Endothelial cell of umbilical vein (primary cell): ENCODE measurements at regions not wholly inside any gene's neighbourhood (a gene's known extent, or its start where the extent isn't known, plus 50 kb on each side); places are given as distances from the start of the nearest gene placed in this dataset.

Experiments used
- BruUV-seq: library from RNA; stranded (reverse); fragments of 400-500 nt; replicated peaks from 2 replicates; lab custom pipeline; 2021; lab: Mats Ljungman, UMichigan
- CTCF ChIA-PET: fragments of 300-600, 350-600 bp; sonication (Branson Sonifier 250); formaldehyde crosslinking; loops from one replicate; lab custom pipeline; 2021; ENCODE audit warnings: antibody characterized with exemption, inconsistent platforms; lab: Charles Lee
- POLR2A ChIA-PET: fragments of 300-600, 350-600 bp; sonication (Branson Sonifier 250); formaldehyde crosslinking; loops from one replicate; lab custom pipeline; 2021; ENCODE audit warnings: antibody characterized with exemption, inconsistent platforms; lab: Charles Lee
- DNase-seq: peaks from one replicate; pipeline ENCODE4 v3.0.0-alpha.2; 2011; ENCODE audit warnings: low read depth, low spot score
- FAIRE-seq: peaks from 2 replicates; lab custom pipeline; 2011; peaks lifted over from hg19 to GRCh38; lab: Jason Lieb, UNC
- H2AFZ ChIP-seq: 2 replicates; pipeline ENCODE4 v1.6.0; 2012; ENCODE audit warnings: low read depth, low read length, control low read depth, inconsistent platforms
- H3K27ac ChIP-seq: 2 replicates; pipeline ENCODE4 v1.5.1; 2011; ENCODE audit warnings: low read depth, mild to moderate bottlenecking, control low read depth, low read length, moderate library complexity; ENCODE audit not compliant: insufficient read depth
- H3K27me3 ChIP-seq, 2 experiments: 2 replicates each; pipeline versions ENCODE4 v1.6.0 to v1.6.1; 2011; ENCODE audit warnings: low read length in 2 of 2, mixed read lengths in 1 of 2; ENCODE audit not compliant: control insufficient read depth in 2 of 2, insufficient read depth in 2 of 2
- H3K36me3 ChIP-seq, 2 experiments: 2 replicates in 1 of 2; 3 replicates in 1 of 2; pipeline ENCODE4 v1.5.1; 2011; ENCODE audit warnings: low read length in 2 of 2, mild to moderate bottlenecking in 1 of 2, moderate library complexity in 1 of 2; ENCODE audit not compliant: control insufficient read depth in 2 of 2, insufficient read depth in 2 of 2; ENCODE audit errors: extremely low read depth in 1 of 2
- H3K4me1 ChIP-seq: 3 replicates; pipeline ENCODE4 v1.5.1; 2011; ENCODE audit warnings: mild to moderate bottlenecking, low read length; ENCODE audit not compliant: control insufficient read depth, insufficient read depth; ENCODE audit errors: extremely low read depth
- H3K4me2 ChIP-seq: 2 replicates; pipeline ENCODE4 v1.6.1; 2011; ENCODE audit warnings: low read length, control low read depth, mixed read lengths; ENCODE audit not compliant: insufficient read depth
- H3K4me3 ChIP-seq, 3 experiments: fragments of 200-600 bp in 1 of 3; sonication (generic), shearing (Covaris generic) in 1 of 3; replicated peaks in 1 of 3; 2 replicates each; pipeline ENCODE4 v1.5.1; 2011 to 2016; ENCODE audit warnings: control low read depth in 3 of 3, low read length in 3 of 3, mild to moderate bottlenecking in 2 of 3, inconsistent platforms in 1 of 3, low read depth in 1 of 3, moderate library complexity in 1 of 3; ENCODE audit not compliant: insufficient read depth in 1 of 3
- H3K79me2 ChIP-seq: 2 replicates; pipeline ENCODE4 v1.6.0; 2012; ENCODE audit warnings: low read length, inconsistent platforms; ENCODE audit not compliant: control insufficient read depth, insufficient read depth
- H3K9ac ChIP-seq: replicated peaks from 2 replicates; pipeline ENCODE3; 2011; ENCODE audit warnings: low read length, control low read depth; ENCODE audit not compliant: insufficient read depth; ENCODE audit errors: extremely low read depth
- H3K9me1 ChIP-seq: replicated peaks from 3 replicates; pipeline ENCODE4 v1.6.0; 2011; ENCODE audit warnings: mild to moderate bottlenecking, low read length; ENCODE audit not compliant: control insufficient read depth, insufficient read depth; ENCODE audit errors: extremely low read depth
- H3K9me3 ChIP-seq: replicated peaks from 2 replicates; pipeline ENCODE4 v1.5.1; 2012; ENCODE audit warnings: low read length, inconsistent platforms; ENCODE audit not compliant: control insufficient read depth, insufficient read depth
- H4K20me1 ChIP-seq: replicated peaks from 2 replicates; pipeline ENCODE3; 2011; ENCODE audit warnings: mild to moderate bottlenecking, low read length; ENCODE audit not compliant: control insufficient read depth, insufficient read depth; ENCODE audit errors: extremely low read depth
- CTCF ChIP-seq, 2 donors: IDR thresholded peaks; 1 replicate in 1 of 2; 2 replicates in 1 of 2; pipeline ENCODE4 v1.5.1; 2011; ENCODE audit warnings: low read length in 2 of 2, mild to moderate bottlenecking in 2 of 2, moderate library complexity in 2 of 2, control low read depth in 1 of 2, inconsistent platforms in 1 of 2, low read depth in 1 of 2; ENCODE audit not compliant: insufficient read depth in 1 of 2; ENCODE audit errors: extremely low read depth in 1 of 2
- EZH2 ChIP-seq: IDR thresholded peaks from 2 replicates; pipeline ENCODE4 v1.6.1; 2012; ENCODE audit warnings: borderline replicate concordance, low read depth, mild to moderate bottlenecking, moderate library complexity, low read length, inconsistent platforms; ENCODE audit not compliant: severe bottlenecking
- FOS ChIP-seq: IDR thresholded peaks from 2 replicates; pipeline ENCODE4 v1.6.1; 2011; ENCODE audit warnings: mild to moderate bottlenecking, low read length, moderate library complexity, borderline replicate concordance; ENCODE audit not compliant: insufficient read depth
- GATA2 ChIP-seq: IDR thresholded peaks from 2 replicates; pipeline ENCODE4 v1.7.0; 2011; ENCODE audit warnings: low read depth, mild to moderate bottlenecking, moderate library complexity, mixed read lengths, low read length; ENCODE audit not compliant: insufficient read length, insufficient read depth
- JUN ChIP-seq: IDR thresholded peaks from 2 replicates; pipeline ENCODE4 v1.6.1; 2011; ENCODE audit warnings: borderline replicate concordance, low read depth; ENCODE audit not compliant: insufficient read length, insufficient read depth
- MAX ChIP-seq: IDR thresholded peaks from 2 replicates; pipeline ENCODE4 v1.6.1; 2011; ENCODE audit not compliant: insufficient read depth, insufficient read length
- MYC ChIP-seq: IDR thresholded peaks from one replicate; pipeline ENCODE4 v1.6.1; 2011; ENCODE audit warnings: mild to moderate bottlenecking, low read depth, low read length
- POLR2A ChIP-seq: IDR thresholded peaks from 2 replicates; pipeline ENCODE4 v1.6.1; 2012; ENCODE audit warnings: low read depth, mild to moderate bottlenecking, control low read depth, low read length
- POLR2AphosphoS5 ChIP-seq: IDR thresholded peaks from 2 replicates; pipeline ENCODE4 v1.6.1; 2012; ENCODE audit warnings: low read depth, mild to moderate bottlenecking, control low read depth, low read length, moderate library complexity; ENCODE audit not compliant: insufficient read depth
- dilution Hi-C: fragments of 300-500 bp; cut with MboI; formaldehyde crosslinking; loops from one replicate; pipeline ENCODE4 v1.15.0; 2019; ENCODE audit warnings: low sequenced_read_pairs; ENCODE audit not compliant: extremely low pct_ligation_motif_present
- intact Hi-C: fragments of 100-400 bp; cut with micrococcal nuclease; formaldehyde crosslinking; loops from one replicate; pipeline ENCODE4 v1.10.0; 2022

GRCh38 chr12:92487138-92487485, 215.7 kb upstream of the PLEKHG7 start:
- Histone ChIP-seq H3K9me3 (no peaks in the 10 kb centered on the region), H3K4me2 (no peak overlapping the region), H3K27me3 (no peaks in the 10 kb centered on the region), H3K9ac (no peak overlapping the region), H3K27ac (no peak overlapping the region), H3K79me2 (no peaks in the 10 kb centered on the region), H3K36me3 (no peaks in the 10 kb centered on the region), H3K4me3 (no peak overlapping the region), H3K9me1 (no peaks in the 10 kb centered on the region), H3K4me1 (peaks cover 9% of the 10 kb centered on the region), H2AFZ (no peak overlapping the region), H4K20me1 (no peaks in the 10 kb centered on the region)
- ChIA-PET CTCF (interaction anchor here (0.9 kb wide), 1 partner anchor 17 kb away, joined by 3 read pairs; no protein-coding TSS in a partner anchor), POLR2A (no interaction called here)
- intact Hi-C loops = no loop called here
- no peak for TF ChIP-seq EZH2
- TF ChIP-seq FOS = no peak
- no peak for TF ChIP-seq POLR2AphosphoS5
- no peak for TF ChIP-seq JUN
- TF ChIP-seq MYC = no peak
- no peak for TF ChIP-seq CTCF (IDR thresholded peaks at IDR 0.05; ENCODE audit: extremely low read depth in 1 of 2, insufficient read depth in 1 of 2, low read depth in 1 of 2, low read length in 2 of 2)
- TF ChIP-seq MAX = no peak
- no peak for TF ChIP-seq GATA2
- TF ChIP-seq POLR2A = no peak
- no peak for FAIRE-seq
- DNase-seq = no peak
- dilution Hi-C loops = no loop called here
- no TSS peak for BruUV-seq
